ENCODE measurements at regions not wholly inside any gene's neighbourhood (a gene's known extent, or its start where the extent isn't known, plus 50 kb on each side); places are given as distances from the start of the nearest gene placed in this dataset.
"Not testable (repeated sequence)": the region's sequence is repeated elsewhere in the genome, so short reads cannot be mapped to it uniquely, and the experiment has no call there.

GRCh38 chrX:69428216-69428615 is 75.9 kb upstream of the NALF2 start:
- Histone ChIP-seq H3K9me2 (ENCODE audit: low read depth, low read length) (no peaks in the 10 kb centered on the region), H3K79me2 (ENCODE audit: insufficient read depth, low read length) (no peaks in the 10 kb centered on the region), H3K9ac (ENCODE audit: low read length) (no peak overlapping the region), H3K27ac (ENCODE audit: low read depth, low read length, poor library complexity, severe bottlenecking) (no peak overlapping the region), H3K36me3 (ENCODE audit: insufficient read depth, low read length) (no peaks in the 10 kb centered on the region), H3K4me1 (ENCODE audit: insufficient read depth, low read length, severe bottlenecking) (no peaks in the 10 kb centered on the region), H3K27me3 (ENCODE audit: insufficient read depth, low read length) (no peaks in the 10 kb centered on the region), H3K4me2 (ENCODE audit: low read length) (no peak overlapping the region), H4K20me1 (ENCODE audit: insufficient read depth, low read length) (no peaks in the 10 kb centered on the region), H2AFZ (ENCODE audit: low read length) (no peak overlapping the region), H3K4me3 (ENCODE audit: low read depth, low read length, poor library complexity, severe bottlenecking) (no peak overlapping the region), H3K9me3 (ENCODE audit: low read length) (no peaks in the 10 kb centered on the region), H3F3A (ENCODE audit: insufficient read depth, low read length) (no peaks in the 10 kb centered on the region)
- TF ChIP-seq, protein P1, sequence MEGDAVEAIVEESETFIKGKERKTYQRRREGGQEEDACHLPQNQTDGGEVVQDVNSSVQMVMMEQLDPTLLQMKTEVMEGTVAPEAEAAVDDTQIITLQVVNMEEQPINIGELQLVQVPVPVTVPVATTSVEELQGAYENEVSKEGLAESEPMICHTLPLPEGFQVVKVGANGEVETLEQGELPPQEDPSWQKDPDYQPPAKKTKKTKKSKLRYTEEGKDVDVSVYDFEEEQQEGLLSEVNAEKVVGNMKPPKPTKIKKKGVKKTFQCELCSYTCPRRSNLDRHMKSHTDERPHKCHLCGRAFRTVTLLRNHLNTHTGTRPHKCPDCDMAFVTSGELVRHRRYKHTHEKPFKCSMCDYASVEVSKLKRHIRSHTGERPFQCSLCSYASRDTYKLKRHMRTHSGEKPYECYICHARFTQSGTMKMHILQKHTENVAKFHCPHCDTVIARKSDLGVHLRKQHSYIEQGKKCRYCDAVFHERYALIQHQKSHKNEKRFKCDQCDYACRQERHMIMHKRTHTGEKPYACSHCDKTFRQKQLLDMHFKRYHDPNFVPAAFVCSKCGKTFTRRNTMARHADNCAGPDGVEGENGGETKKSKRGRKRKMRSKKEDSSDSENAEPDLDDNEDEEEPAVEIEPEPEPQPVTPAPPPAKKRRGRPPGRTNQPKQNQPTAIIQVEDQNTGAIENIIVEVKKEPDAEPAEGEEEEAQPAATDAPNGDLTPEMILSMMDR (IDR thresholded peaks at IDR 0.05; ENCODE audit: low read length), result no peak
- TF ChIP-seq EZH2 (IDR thresholded peaks at IDR 0.05; ENCODE audit: borderline replicate concordance, low read length), result no peak

DNA sequence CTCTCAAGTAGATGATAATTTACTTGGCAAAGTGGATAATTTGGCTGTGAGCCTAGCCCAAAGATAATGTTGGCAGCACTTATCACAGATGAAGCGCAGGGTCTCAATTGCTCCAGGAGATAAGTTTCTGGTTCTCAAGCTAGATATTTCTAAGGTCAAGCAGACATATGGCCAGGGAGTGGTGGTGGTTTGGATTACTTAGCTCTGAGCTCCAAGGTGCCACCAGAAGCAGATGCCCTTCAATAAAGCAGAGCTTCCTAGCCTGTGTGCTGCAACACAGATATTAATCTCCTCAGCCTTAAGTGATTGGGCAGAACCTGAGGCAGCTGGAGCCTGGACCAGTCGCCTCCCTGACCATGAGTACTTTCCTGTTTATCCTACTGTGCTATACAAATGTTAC is 79.2 kb upstream of the NALF2 start:
- Histone ChIP-seq H3F3A (ENCODE audit: insufficient read depth, low read length) (no peaks in the 10 kb centered on the region), H3K79me2 (ENCODE audit: insufficient read depth, low read length) (no peaks in the 10 kb centered on the region), H3K4me2 (ENCODE audit: low read length) (no peak overlapping the region), H3K9me2 (ENCODE audit: low read depth, low read length) (no peaks in the 10 kb centered on the region), H3K9ac (ENCODE audit: low read length) (no peak overlapping the region), H3K4me3 (ENCODE audit: low read depth, low read length, poor library complexity, severe bottlenecking) (no peak overlapping the region), H3K27me3 (ENCODE audit: insufficient read depth, low read length) (no peaks in the 10 kb centered on the region), H2AFZ (ENCODE audit: low read length) (no peak overlapping the region), H3K36me3 (ENCODE audit: insufficient read depth, low read length) (no peaks in the 10 kb centered on the region), H4K20me1 (ENCODE audit: insufficient read depth, low read length) (no peaks in the 10 kb centered on the region), H3K27ac (ENCODE audit: low read depth, low read length, poor library complexity, severe bottlenecking) (no peak overlapping the region), H3K4me1 (ENCODE audit: insufficient read depth, low read length, severe bottlenecking) (no peaks in the 10 kb centered on the region), H3K9me3 (ENCODE audit: low read length) (no peaks in the 10 kb centered on the region)
- TF ChIP-seq EZH2 (IDR thresholded peaks at IDR 0.05; ENCODE audit: borderline replicate concordance, low read length), result no peak
- TF ChIP-seq, protein P1 (IDR thresholded peaks at IDR 0.05; ENCODE audit: low read length), result no peak

GRCh38 chrX:69424161-69424560 is 80.0 kb upstream of the NALF2 start:
- H3K79me2 ChIP-seq (ENCODE audit: insufficient read depth, low read length), result no peaks in the 10 kb centered on the region
- H3K4me3 ChIP-seq (ENCODE audit: low read depth, low read length, poor library complexity, severe bottlenecking), result no peak overlapping the region
- H3K9me3 ChIP-seq (ENCODE audit: low read length), result no peaks in the 10 kb centered on the region
- no peaks in the 10 kb centered on the region for H4K20me1 ChIP-seq (ENCODE audit: insufficient read depth, low read length)
- H3K4me1 ChIP-seq (ENCODE audit: insufficient read depth, low read length, severe bottlenecking), result no peaks in the 10 kb centered on the region
- no peak overlapping the region for H3K9ac ChIP-seq (ENCODE audit: low read length)
- no peaks in the 10 kb centered on the region for H3K36me3 ChIP-seq (ENCODE audit: insufficient read depth, low read length)
- H3F3A ChIP-seq (ENCODE audit: insufficient read depth, low read length), result no peaks in the 10 kb centered on the region
- no peak overlapping the region for H3K4me2 ChIP-seq (ENCODE audit: low read length)
- H2AFZ ChIP-seq (ENCODE audit: low read length), result no peak overlapping the region
- no peaks in the 10 kb centered on the region for H3K9me2 ChIP-seq (ENCODE audit: low read depth, low read length)
- TF ChIP-seq, protein P1 (IDR thresholded peaks at IDR 0.05; ENCODE audit: low read length), result peak; percentile 15; the same call in 1 of the 2 replicates
- no peak for TF ChIP-seq EZH2 (IDR thresholded peaks at IDR 0.05; ENCODE audit: borderline replicate concordance, low read length)
- H3K27me3 ChIP-seq (ENCODE audit: insufficient read depth, low read length), result no peaks in the 10 kb centered on the region
- H3K27ac ChIP-seq (ENCODE audit: low read depth, low read length, poor library complexity, severe bottlenecking), result no peak overlapping the region

- not testable (repeated sequence) for H3K9me3 ChIP-seq (ENCODE audit: low read length); H3K9ac ChIP-seq (ENCODE audit: low read length); H3F3A ChIP-seq (ENCODE audit: insufficient read depth, low read length); H3K79me2 ChIP-seq (ENCODE audit: insufficient read depth, low read length); H4K20me1 ChIP-seq (ENCODE audit: insufficient read depth, low read length); H3K4me2 ChIP-seq (ENCODE audit: low read length); H3K27ac ChIP-seq (ENCODE audit: low read depth, low read length, poor library complexity, severe bottlenecking); H3K4me3 ChIP-seq (ENCODE audit: low read depth, low read length, poor library complexity, severe bottlenecking); H3K9me2 ChIP-seq (ENCODE audit: low read depth, low read length); H2AFZ ChIP-seq (ENCODE audit: low read length); H3K4me1 ChIP-seq (ENCODE audit: insufficient read depth, low read length, severe bottlenecking); H3K36me3 ChIP-seq (ENCODE audit: insufficient read depth, low read length); H3K27me3 ChIP-seq (ENCODE audit: insufficient read depth, low read length)
These were observed 81.9 kb upstream of the NALF2 start for GRCh38 chrX:69422208-69422607.
